Erythroblast (primary cell): ENCODE measurements at regions not wholly inside any gene's neighbourhood (a gene's known extent, or its start where the extent isn't known, plus 50 kb on each side); places are given as distances from the start of the nearest gene placed in this dataset.

Experiments used
- GATA1 ChIP-seq: IDR thresholded peaks from 2 replicates; pipeline ENCODE4 v1.6.1; 2011; ENCODE audit warnings: low read depth, mild to moderate bottlenecking, control low read depth, low read length, moderate library complexity
- POLR2A ChIP-seq: IDR thresholded peaks from 2 replicates; pipeline ENCODE4 v1.6.1; 2011; ENCODE audit warnings: mild to moderate bottlenecking, low read length

DNA sequence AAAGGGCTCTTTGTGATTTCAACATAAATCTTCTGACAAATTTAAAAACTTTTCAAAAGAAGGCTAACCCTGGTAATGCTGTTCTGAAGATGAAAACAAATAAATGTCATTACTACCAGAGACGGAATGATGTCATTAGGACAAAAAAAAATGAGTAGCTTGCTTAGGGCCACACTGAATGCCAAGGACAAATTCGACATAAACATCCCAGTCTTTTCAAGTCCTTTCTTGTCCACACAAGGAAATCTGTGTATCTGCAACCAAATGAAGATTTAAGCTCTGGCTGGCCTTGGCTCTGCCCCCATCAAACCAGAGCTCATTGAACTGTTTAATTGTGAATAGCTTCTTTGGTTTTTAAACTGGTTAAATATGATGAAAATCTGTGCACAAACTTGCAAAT is 592.7 kb downstream of the TLE1 start:
- TF ChIP-seq POLR2A = no peak
- no peak for TF ChIP-seq GATA1
